Right lobe of liver (tissue), 4 donors: ENCODE measurements at regions not wholly inside any gene's neighbourhood (a gene's known extent, or its start where the extent isn't known, plus 50 kb on each side); places are given as distances from the start of the nearest gene placed in this dataset.

Source experiments
- POLR2A ChIP-seq: fragments of 450-650 bp; IDR thresholded peaks from one replicate; pipeline ENCODE4 v1.6.1; 2017; ENCODE audit warnings: antibody characterized with exemption, mild to moderate bottlenecking
- TF ChIP-seq, protein P1 (sequence below), 4 donors: fragments of 200-600 bp in 3 of 4; fragments of 450-650 bp in 1 of 4; IDR thresholded peaks; one replicate each; pipeline versions ENCODE4 v1.5.1 to v1.8.0; 2016 to 2022; ENCODE audit warnings: antibody characterized with exemption in 4 of 4, mild to moderate bottlenecking in 2 of 4
- donor health status: DM: no; HTN: no; CAD: no.
- donor health status: DM: no; HTN: no; CAD: no.
- donor health status: DM: no; HTN: yes; CAD: no.

DNA sequence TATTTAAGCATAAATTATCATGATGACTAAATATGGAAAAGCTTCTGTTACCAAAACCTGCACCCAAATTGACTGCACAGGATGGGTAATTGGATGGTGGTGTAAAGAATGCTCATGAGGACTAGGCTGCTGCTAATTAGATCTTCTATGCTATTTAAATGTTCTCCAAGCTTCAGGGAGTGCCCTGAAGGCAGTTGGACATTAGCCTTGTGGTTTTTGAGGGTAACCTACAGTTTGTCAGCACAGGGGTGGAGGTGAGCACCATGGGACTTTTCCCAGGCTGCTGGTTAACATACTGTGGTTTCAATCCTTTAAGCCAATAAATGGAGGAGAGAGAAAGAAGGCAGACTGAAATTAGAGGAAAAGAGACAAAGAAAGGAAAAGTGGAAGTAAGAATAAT is 145.0 kb downstream of the WIF1 start:
- TF ChIP-seq POLR2A: no peak
- TF ChIP-seq, protein P1, sequence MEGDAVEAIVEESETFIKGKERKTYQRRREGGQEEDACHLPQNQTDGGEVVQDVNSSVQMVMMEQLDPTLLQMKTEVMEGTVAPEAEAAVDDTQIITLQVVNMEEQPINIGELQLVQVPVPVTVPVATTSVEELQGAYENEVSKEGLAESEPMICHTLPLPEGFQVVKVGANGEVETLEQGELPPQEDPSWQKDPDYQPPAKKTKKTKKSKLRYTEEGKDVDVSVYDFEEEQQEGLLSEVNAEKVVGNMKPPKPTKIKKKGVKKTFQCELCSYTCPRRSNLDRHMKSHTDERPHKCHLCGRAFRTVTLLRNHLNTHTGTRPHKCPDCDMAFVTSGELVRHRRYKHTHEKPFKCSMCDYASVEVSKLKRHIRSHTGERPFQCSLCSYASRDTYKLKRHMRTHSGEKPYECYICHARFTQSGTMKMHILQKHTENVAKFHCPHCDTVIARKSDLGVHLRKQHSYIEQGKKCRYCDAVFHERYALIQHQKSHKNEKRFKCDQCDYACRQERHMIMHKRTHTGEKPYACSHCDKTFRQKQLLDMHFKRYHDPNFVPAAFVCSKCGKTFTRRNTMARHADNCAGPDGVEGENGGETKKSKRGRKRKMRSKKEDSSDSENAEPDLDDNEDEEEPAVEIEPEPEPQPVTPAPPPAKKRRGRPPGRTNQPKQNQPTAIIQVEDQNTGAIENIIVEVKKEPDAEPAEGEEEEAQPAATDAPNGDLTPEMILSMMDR (IDR thresholded peaks at IDR 0.05): no peak
